Astrocyte (in vitro differentiated cells and primary cell): ENCODE measurements at regions not wholly inside any gene's neighbourhood (a gene's known extent, or its start where the extent isn't known, plus 50 kb on each side); places are given as distances from the start of the nearest gene placed in this dataset.

ENCODE experiments used
- DNase-seq: peaks from one replicate; pipeline ENCODE4 v3.0.0-alpha.2; 2010; ENCODE audit warnings: low read depth
- FAIRE-seq: peaks from 2 replicates; lab custom pipeline; 2011; peaks lifted over from hg19 to GRCh38; lab: Jason Lieb, UNC
- H2AFZ ChIP-seq: 2 replicates; pipeline ENCODE4 v1.6.0; 2012; ENCODE audit warnings: low read depth, low read length, inconsistent platforms
- H3K27ac ChIP-seq: 2 replicates; pipeline ENCODE4 v1.5.1; 2011; ENCODE audit warnings: low read depth, low read length, inconsistent platforms
- H3K27me3 ChIP-seq: 2 replicates; pipeline ENCODE4 v1.6.0; 2011; ENCODE audit warnings: low read length, inconsistent platforms; ENCODE audit not compliant: insufficient read depth
- H3K36me3 ChIP-seq: 2 replicates; pipeline ENCODE4 v1.5.1; 2011; ENCODE audit warnings: low read length, inconsistent platforms; ENCODE audit not compliant: insufficient read depth
- H3K4me1 ChIP-seq: 2 replicates; pipeline ENCODE4 v1.5.1; 2011; ENCODE audit warnings: low read length, inconsistent platforms; ENCODE audit not compliant: insufficient read depth
- H3K4me2 ChIP-seq: 2 replicates; pipeline ENCODE4 v1.6.0; 2012; ENCODE audit warnings: low read length, inconsistent platforms
- H3K4me3 ChIP-seq: 2 replicates; pipeline ENCODE4 v1.5.1; 2011; ENCODE audit warnings: low read depth, mild to moderate bottlenecking, low read length, inconsistent platforms; ENCODE audit not compliant: insufficient read depth
- H3K79me2 ChIP-seq: 2 replicates; pipeline ENCODE4 v1.6.0; 2012; ENCODE audit warnings: mild to moderate bottlenecking, low read length, inconsistent platforms; ENCODE audit not compliant: insufficient read depth
- H3K9ac ChIP-seq: 2 replicates; pipeline ENCODE4 v1.6.0; 2012; ENCODE audit warnings: mild to moderate bottlenecking, low read length, inconsistent platforms
- H3K9me3 ChIP-seq: 2 replicates; pipeline ENCODE4 v1.5.1; 2012; ENCODE audit warnings: low read depth, mild to moderate bottlenecking, low read length, inconsistent platforms; ENCODE audit not compliant: insufficient read depth
- H4K20me1 ChIP-seq: 2 replicates; pipeline ENCODE4 v1.6.0; 2012; ENCODE audit warnings: low read length, inconsistent platforms; ENCODE audit not compliant: insufficient read depth
- H3K27ac Mint-ChIP-seq: one replicate; pipeline ENCODE4 v1.8.0; 2021; ENCODE audit warnings: mild to moderate bottlenecking, mixed read lengths; ENCODE audit not compliant: unreplicated experiment
- H3K27me3 Mint-ChIP-seq: one replicate; pipeline ENCODE4 v1.8.0; 2021; ENCODE audit warnings: low read depth, mixed read lengths; ENCODE audit not compliant: unreplicated experiment
- H3K36me3 Mint-ChIP-seq: one replicate; pipeline ENCODE4 v1.8.0; 2021; ENCODE audit warnings: low read depth, mixed read lengths; ENCODE audit not compliant: unreplicated experiment
- H3K4me1 Mint-ChIP-seq: one replicate; pipeline ENCODE4 v1.8.0; 2021; ENCODE audit warnings: low read depth, mixed read lengths; ENCODE audit not compliant: unreplicated experiment
- H3K4me3 Mint-ChIP-seq: one replicate; pipeline ENCODE4 v1.8.0; 2021; ENCODE audit warnings: mild to moderate bottlenecking, moderate library complexity, mixed read lengths; ENCODE audit not compliant: unreplicated experiment
- H3K9me3 Mint-ChIP-seq: one replicate; pipeline ENCODE4 v1.8.0; 2021; ENCODE audit warnings: mild to moderate bottlenecking, mixed read lengths; ENCODE audit not compliant: unreplicated experiment
- EZH2 ChIP-seq: IDR thresholded peaks from 2 replicates; pipeline ENCODE4 v1.6.1; 2012; ENCODE audit warnings: mild to moderate bottlenecking, low read length, inconsistent platforms; ENCODE audit not compliant: insufficient read depth
- TF ChIP-seq, protein P1 (sequence below): IDR thresholded peaks from 2 replicates; pipeline ENCODE4 v1.5.1; 2011; ENCODE audit warnings: low read depth, mild to moderate bottlenecking, inconsistent platforms, low read length, moderate library complexity; ENCODE audit not compliant: insufficient read depth

- Histone ChIP-seq H3K36me3 (no peaks in the 10 kb centered on the region), H3K27ac (no peak overlapping the region), H3K4me3 (no peak overlapping the region), H3K4me1 (no peaks in the 10 kb centered on the region), H4K20me1 (no peaks in the 10 kb centered on the region), H3K9me3 (no peaks in the 10 kb centered on the region), H2AFZ (no peak overlapping the region), H3K27me3 (no peaks in the 10 kb centered on the region), H3K79me2 (no peaks in the 10 kb centered on the region), H3K9ac (no peak overlapping the region), H3K4me2 (no peak overlapping the region)
- H3K27me3 Mint-ChIP-seq: no peaks in the 10 kb centered on the region
- no peaks in the 10 kb centered on the region for H3K4me1 Mint-ChIP-seq
- TF ChIP-seq EZH2: no peak
- TF ChIP-seq, protein P1, sequence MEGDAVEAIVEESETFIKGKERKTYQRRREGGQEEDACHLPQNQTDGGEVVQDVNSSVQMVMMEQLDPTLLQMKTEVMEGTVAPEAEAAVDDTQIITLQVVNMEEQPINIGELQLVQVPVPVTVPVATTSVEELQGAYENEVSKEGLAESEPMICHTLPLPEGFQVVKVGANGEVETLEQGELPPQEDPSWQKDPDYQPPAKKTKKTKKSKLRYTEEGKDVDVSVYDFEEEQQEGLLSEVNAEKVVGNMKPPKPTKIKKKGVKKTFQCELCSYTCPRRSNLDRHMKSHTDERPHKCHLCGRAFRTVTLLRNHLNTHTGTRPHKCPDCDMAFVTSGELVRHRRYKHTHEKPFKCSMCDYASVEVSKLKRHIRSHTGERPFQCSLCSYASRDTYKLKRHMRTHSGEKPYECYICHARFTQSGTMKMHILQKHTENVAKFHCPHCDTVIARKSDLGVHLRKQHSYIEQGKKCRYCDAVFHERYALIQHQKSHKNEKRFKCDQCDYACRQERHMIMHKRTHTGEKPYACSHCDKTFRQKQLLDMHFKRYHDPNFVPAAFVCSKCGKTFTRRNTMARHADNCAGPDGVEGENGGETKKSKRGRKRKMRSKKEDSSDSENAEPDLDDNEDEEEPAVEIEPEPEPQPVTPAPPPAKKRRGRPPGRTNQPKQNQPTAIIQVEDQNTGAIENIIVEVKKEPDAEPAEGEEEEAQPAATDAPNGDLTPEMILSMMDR: no peak
- no peak overlapping the region for H3K4me3 Mint-ChIP-seq
- DNase-seq: no peak
- H3K9me3 Mint-ChIP-seq: no peaks in the 10 kb centered on the region
- no peak overlapping the region for H3K27ac Mint-ChIP-seq
- H3K36me3 Mint-ChIP-seq: no peaks in the 10 kb centered on the region
- no peak for FAIRE-seq
These were observed 232.0 kb upstream of the NETO1 start for GRCh38 chr18:73099759-73100158.

DNA sequence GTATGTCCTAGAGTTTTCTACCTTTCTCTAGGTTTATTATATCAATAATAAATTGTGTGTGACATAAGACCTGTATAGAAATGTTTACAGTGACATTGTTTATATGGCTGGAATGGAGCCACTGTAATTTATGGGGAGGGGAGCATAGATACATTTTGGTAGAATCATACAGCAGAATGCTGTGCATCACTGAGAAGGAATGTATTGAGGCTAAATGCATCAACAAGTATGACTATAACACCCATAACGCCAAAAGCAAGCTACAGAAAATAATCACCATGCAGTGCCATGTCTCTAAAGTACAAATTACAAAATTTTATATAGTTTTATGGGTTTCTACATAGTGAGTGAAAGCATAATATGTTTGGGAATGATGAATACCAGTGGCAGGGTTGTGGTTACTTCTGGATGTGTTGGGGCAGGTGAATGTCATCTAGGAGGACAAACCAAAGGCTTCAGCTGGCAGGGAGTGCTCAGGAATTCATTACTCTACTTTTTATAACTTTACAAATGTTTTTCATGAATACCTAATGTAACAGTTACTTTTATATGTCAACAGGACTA lies 226.0 kb upstream of the NETO1 start:
- H3K27ac Mint-ChIP-seq: no peak overlapping the region

GRCh38 chr18:73088445-73088844 lies 220.7 kb upstream of the NETO1 start:
- no peaks in the 10 kb centered on the region for H3K4me1 Mint-ChIP-seq
- Histone ChIP-seq H2AFZ (no peak overlapping the region), H3K36me3 (no peaks in the 10 kb centered on the region), H3K27ac (no peak overlapping the region), H4K20me1 (no peaks in the 10 kb centered on the region), H3K4me3 (no peak overlapping the region), H3K4me1 (no peaks in the 10 kb centered on the region), H3K4me2 (no peak overlapping the region), H3K9ac (no peak overlapping the region), H3K27me3 (no peaks in the 10 kb centered on the region), H3K79me2 (no peaks in the 10 kb centered on the region), H3K9me3 (no peaks in the 10 kb centered on the region)
- no peaks in the 10 kb centered on the region for H3K36me3 Mint-ChIP-seq
- no peak overlapping the region for H3K27ac Mint-ChIP-seq
- no peak for TF ChIP-seq EZH2
- TF ChIP-seq, protein P1: no peak
- H3K27me3 Mint-ChIP-seq: no peaks in the 10 kb centered on the region
- FAIRE-seq (no peak), DNase-seq (no peak)
- H3K4me3 Mint-ChIP-seq: no peak overlapping the region
- H3K9me3 Mint-ChIP-seq: no peaks in the 10 kb centered on the region

More for the DNA sequence above, 226.0 kb upstream of the NETO1 start:
- Mint-ChIP-seq H3K27me3 (no peaks in the 10 kb centered on the region), H3K4me3 (no peak overlapping the region), H3K36me3 (no peaks in the 10 kb centered on the region), H3K9me3 (no peaks in the 10 kb centered on the region), H3K4me1 (no peaks in the 10 kb centered on the region)
- no peak overlapping the region for H3K4me2 ChIP-seq
- H3K79me2 ChIP-seq: no peaks in the 10 kb centered on the region
- no peak for DNase-seq
- no peak overlapping the region for H3K9ac ChIP-seq
- H3K9me3 ChIP-seq: no peaks in the 10 kb centered on the region
- H3K27ac ChIP-seq: no peak overlapping the region
- no peak for TF ChIP-seq EZH2
- TF ChIP-seq, protein P1: no peak
- no peaks in the 10 kb centered on the region for H4K20me1 ChIP-seq
- H2AFZ ChIP-seq: no peak overlapping the region
- H3K36me3 ChIP-seq: no peaks in the 10 kb centered on the region
- no peaks in the 10 kb centered on the region for H3K27me3 ChIP-seq
- no peak for FAIRE-seq
- no peak overlapping the region for H3K4me3 ChIP-seq
- no peaks in the 10 kb centered on the region for H3K4me1 ChIP-seq
